ENCODE measurements at regions not wholly inside any gene's neighbourhood (a gene's known extent, or its start where the extent isn't known, plus 50 kb on each side); places are given as distances from the start of the nearest gene placed in this dataset.

- TF ChIP-seq SALL2 (CRISPR knock-in tag; IDR thresholded peaks at IDR 0.05) (no peak), KAT7 (CRISPR knock-in tag; IDR thresholded peaks at IDR 0.05; ENCODE audit: borderline replicate concordance) (no peak), FOSL2 (CRISPR knock-in tag; IDR thresholded peaks at IDR 0.05) (no peak)
Measured at GRCh38 chr2:120472891-120473309, 127.0 kb downstream of the INHBB start.
